SK-N-SH (cell line): ENCODE measurements at regions not wholly inside any gene's neighbourhood (a gene's known extent, or its start where the extent isn't known, plus 50 kb on each side); places are given as distances from the start of the nearest gene placed in this dataset.

ENCODE experiments used
- CTCF ChIA-PET: fragments of 300-600, 350-600 bp; formaldehyde crosslinking; extraction: SDS; loops from one replicate; lab custom pipeline; 2021; lab: Yijun Ruan, JAX
- POLR2A ChIA-PET: fragments of 350-600 bp; sonication (Branson Sonifier 250); formaldehyde crosslinking; extraction: SDS; loops from one replicate; lab custom pipeline; 2020; ENCODE audit warnings: antibody characterized with exemption, inconsistent platforms; lab: Yijun Ruan, JAX
- DNase-seq: peaks from one replicate; pipeline ENCODE4 v3.0.0; 2012
- H2AFZ ChIP-seq: fragments of 200-600 bp; sonication (generic); 2 replicates; pipeline ENCODE4 v1.8.1; 2016; ENCODE audit warnings: antibody characterized with exemption, mild to moderate bottlenecking, low read depth
- H3F3A ChIP-seq: fragments of 200-600 bp; sonication (generic); replicated peaks from 2 replicates; pipeline ENCODE3; 2016; ENCODE audit warnings: antibody characterized with exemption, mild to moderate bottlenecking; ENCODE audit not compliant: insufficient read depth
- H3K27ac ChIP-seq, 2 experiments: fragments of 200-500 bp in 1 of 2; fragments of 200-600 bp in 1 of 2; sonication (Bioruptor generic) in 1 of 2; sonication (generic), shearing (Covaris generic) in 1 of 2; 2 replicates each; pipeline versions ENCODE4 v1.5.1 to v1.6.1; 2014 to 2016; ENCODE audit warnings: low read depth in 2 of 2, inconsistent platforms in 1 of 2, low read length in 1 of 2, mild to moderate bottlenecking in 1 of 2, mixed read lengths in 1 of 2
- H3K27me3 ChIP-seq: fragments of 200-600 bp; sonication (generic), shearing (Covaris generic); 2 replicates; pipeline ENCODE4 v1.6.1; 2016; ENCODE audit warnings: mixed run types; ENCODE audit not compliant: insufficient read depth
- H3K36me3 ChIP-seq, 2 experiments: fragments of 200-500 bp in 1 of 2; fragments of 200-600 bp in 1 of 2; sonication (Bioruptor generic) in 1 of 2; sonication (generic) in 1 of 2; replicated peaks in 1 of 2; 2 replicates each; pipeline versions ENCODE3 to v1.5.1; 2014 to 2016; ENCODE audit warnings: low read length in 1 of 2, mild to moderate bottlenecking in 1 of 2; ENCODE audit not compliant: insufficient read depth in 2 of 2, control insufficient read depth in 1 of 2
- H3K4me1 ChIP-seq, 2 experiments: fragments of 200-500 bp in 1 of 2; fragments of 200-600 bp in 1 of 2; sonication (Bioruptor generic) in 1 of 2; sonication (generic), shearing (Covaris generic) in 1 of 2; 2 replicates each; pipeline versions ENCODE4 v1.5.1 to v1.6.1; 2014 to 2016; ENCODE audit warnings: low read depth in 1 of 2, low read length in 1 of 2, mixed run types in 1 of 2; ENCODE audit not compliant: insufficient read depth in 2 of 2, control insufficient read depth in 1 of 2
- H3K4me2 ChIP-seq: fragments of 200-600 bp; sonication (generic), shearing (Covaris generic); 2 replicates; pipeline ENCODE4 v1.6.1; 2017; ENCODE audit warnings: mixed run types
- H3K4me3 ChIP-seq, 2 experiments: fragments of 200-500 bp in 1 of 2; fragments of 200-600 bp in 1 of 2; sonication (Bioruptor generic) in 1 of 2; sonication (generic), shearing (Covaris generic) in 1 of 2; 2 replicates each; pipeline versions ENCODE4 v1.5.1 to v1.8.1; 2014 to 2016; ENCODE audit warnings: low read depth in 2 of 2, inconsistent platforms in 1 of 2, low read length in 1 of 2, mild to moderate bottlenecking in 1 of 2, mixed read lengths in 1 of 2, moderate library complexity in 1 of 2
- H3K79me2 ChIP-seq: fragments of 200-600 bp; sonication (generic); 2 replicates; pipeline ENCODE4 v1.8.1; 2017; ENCODE audit warnings: mild to moderate bottlenecking; ENCODE audit not compliant: insufficient read depth
- H3K9ac ChIP-seq: fragments of 200-600 bp; sonication (generic); 2 replicates; pipeline ENCODE4 v1.6.1; 2017; ENCODE audit warnings: mixed run types
- H3K9me2 ChIP-seq: fragments of 200-600 bp; sonication (generic); 2 replicates; pipeline ENCODE4 v1.6.1; 2017; ENCODE audit warnings: mixed run types
- H3K9me3 ChIP-seq: fragments of 200-600 bp; sonication (generic); 2 replicates; pipeline ENCODE4 v1.6.1; 2017; ENCODE audit warnings: mixed run types, mild to moderate bottlenecking, moderate library complexity
- H4K20me1 ChIP-seq: fragments of 200-600 bp; sonication (generic); 2 replicates; pipeline ENCODE4 v1.6.1; 2017; ENCODE audit warnings: mild to moderate bottlenecking, mixed run types; ENCODE audit not compliant: insufficient read depth
- CTCF ChIP-seq: fragments of 200-600 bp; sonication (generic); IDR thresholded peaks from 2 replicates; pipeline ENCODE4 v1.6.1; 2017; ENCODE audit warnings: antibody characterized with exemption, mild to moderate bottlenecking, moderate library complexity
- EP300 ChIP-seq, 2 experiments: IDR thresholded peaks; 2 replicates each; pipeline versions ENCODE4 v1.4.0 to v1.6.1; 2012; ENCODE audit warnings: borderline replicate concordance in 1 of 2, low read depth in 1 of 2, low read length in 1 of 2
- EZH2phosphoT487 ChIP-seq: fragments of 200-600 bp; sonication (generic); IDR thresholded peaks from 2 replicates; pipeline ENCODE4 v1.6.1; 2017; ENCODE audit warnings: low read depth, mixed run types, mild to moderate bottlenecking, antibody characterized with exemption, moderate library complexity, borderline replicate concordance
- FOSL2 ChIP-seq: IDR thresholded peaks from 2 replicates; pipeline ENCODE4 v1.4.0; 2012; ENCODE audit warnings: low read depth, mild to moderate bottlenecking, moderate library complexity, borderline replicate concordance
- GABPA ChIP-seq: IDR thresholded peaks from 2 replicates; pipeline ENCODE4 v1.4.0; 2012; ENCODE audit warnings: low read depth, mild to moderate bottlenecking
- NFIC ChIP-seq: IDR thresholded peaks from 2 replicates; pipeline ENCODE4 v1.4.0; 2012; ENCODE audit warnings: borderline replicate concordance
- NRF1 ChIP-seq: IDR thresholded peaks from 2 replicates; pipeline ENCODE4 v1.6.1; 2012; ENCODE audit warnings: low read depth, mild to moderate bottlenecking, low read length
- RAD21 ChIP-seq: IDR thresholded peaks from 2 replicates; pipeline ENCODE4 v1.6.1; 2012; ENCODE audit warnings: mild to moderate bottlenecking, low read length
- SMC3 ChIP-seq: IDR thresholded peaks from 2 replicates; pipeline ENCODE4 v1.6.1; 2012; ENCODE audit warnings: low read depth, low read length, improper control_type of control experiment
- TAF1 ChIP-seq: IDR thresholded peaks from 2 replicates; pipeline ENCODE4 v1.6.1; 2012; ENCODE audit warnings: low read depth, mild to moderate bottlenecking, low read length, moderate library complexity, borderline replicate concordance
- YY1 ChIP-seq: IDR thresholded peaks from 2 replicates; pipeline ENCODE4 v1.4.0; 2012; ENCODE audit warnings: low read depth, mild to moderate bottlenecking
- WGBS: methylation state at CpG from one replicate; pipeline ENCODE4 v1.1.6; 2017; ENCODE audit warnings: low lambda C conversion rate; 5-methylcytosine and 5-hydroxymethylcytosine counted together
- TF ChIP-seq, protein P1 (sequence below): IDR thresholded peaks from 2 replicates; pipeline ENCODE4 v1.4.0; 2012; ENCODE audit warnings: low read depth, borderline replicate concordance
- TF ChIP-seq, protein P2 (sequence below): IDR thresholded peaks from 2 replicates; pipeline ENCODE4; 2012
- TF ChIP-seq, protein P3 (sequence below): IDR thresholded peaks from 2 replicates; pipeline ENCODE4 v1.6.1; 2012; ENCODE audit warnings: mild to moderate bottlenecking, low read depth, low read length, moderate library complexity

- no peak for DNase-seq
- Histone ChIP-seq H3K9ac (no peak overlapping the region), H3K27ac (no peak overlapping the region), H3F3A (no peaks in the 10 kb centered on the region), H3K36me3 (no peaks in the 10 kb centered on the region), H3K9me2 (no peaks in the 10 kb centered on the region), H4K20me1 (no peaks in the 10 kb centered on the region), H3K79me2 (no peaks in the 10 kb centered on the region), H3K27me3 (peaks cover 35% of the 10 kb centered on the region; the same call in 1 of the 2 replicates), H2AFZ (no peak overlapping the region), H3K4me2 (no peak overlapping the region), H3K9me3 (no peaks in the 10 kb centered on the region), H3K4me3 (no peak overlapping the region), H3K4me1 (no peaks in the 10 kb centered on the region)
- TF ChIP-seq, protein P1, sequence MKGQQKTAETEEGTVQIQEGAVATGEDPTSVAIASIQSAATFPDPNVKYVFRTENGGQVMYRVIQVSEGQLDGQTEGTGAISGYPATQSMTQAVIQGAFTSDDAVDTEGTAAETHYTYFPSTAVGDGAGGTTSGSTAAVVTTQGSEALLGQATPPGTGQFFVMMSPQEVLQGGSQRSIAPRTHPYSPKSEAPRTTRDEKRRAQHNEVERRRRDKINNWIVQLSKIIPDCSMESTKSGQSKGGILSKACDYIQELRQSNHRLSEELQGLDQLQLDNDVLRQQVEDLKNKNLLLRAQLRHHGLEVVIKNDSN, result no peak
- TF ChIP-seq EP300 (IDR thresholded peaks at IDR 0.05; ENCODE audit: borderline replicate concordance in 1 of 2, low read depth in 1 of 2, low read length in 1 of 2) (no peak), EZH2phosphoT487 (no peak), SMC3 (no peak), FOSL2 (no peak), CTCF (no peak), RAD21 (no peak), GABPA (no peak), NRF1 (no peak), TAF1 (no peak), NFIC (no peak), YY1 (no peak)
- TF ChIP-seq, protein P2, sequence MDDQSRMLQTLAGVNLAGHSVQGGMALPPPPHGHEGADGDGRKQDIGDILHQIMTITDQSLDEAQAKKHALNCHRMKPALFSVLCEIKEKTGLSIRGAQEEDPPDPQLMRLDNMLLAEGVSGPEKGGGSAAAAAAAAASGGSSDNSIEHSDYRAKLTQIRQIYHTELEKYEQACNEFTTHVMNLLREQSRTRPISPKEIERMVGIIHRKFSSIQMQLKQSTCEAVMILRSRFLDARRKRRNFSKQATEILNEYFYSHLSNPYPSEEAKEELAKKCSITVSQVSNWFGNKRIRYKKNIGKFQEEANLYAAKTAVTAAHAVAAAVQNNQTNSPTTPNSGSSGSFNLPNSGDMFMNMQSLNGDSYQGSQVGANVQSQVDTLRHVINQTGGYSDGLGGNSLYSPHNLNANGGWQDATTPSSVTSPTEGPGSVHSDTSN, result no peak
- TF ChIP-seq, protein P3, sequence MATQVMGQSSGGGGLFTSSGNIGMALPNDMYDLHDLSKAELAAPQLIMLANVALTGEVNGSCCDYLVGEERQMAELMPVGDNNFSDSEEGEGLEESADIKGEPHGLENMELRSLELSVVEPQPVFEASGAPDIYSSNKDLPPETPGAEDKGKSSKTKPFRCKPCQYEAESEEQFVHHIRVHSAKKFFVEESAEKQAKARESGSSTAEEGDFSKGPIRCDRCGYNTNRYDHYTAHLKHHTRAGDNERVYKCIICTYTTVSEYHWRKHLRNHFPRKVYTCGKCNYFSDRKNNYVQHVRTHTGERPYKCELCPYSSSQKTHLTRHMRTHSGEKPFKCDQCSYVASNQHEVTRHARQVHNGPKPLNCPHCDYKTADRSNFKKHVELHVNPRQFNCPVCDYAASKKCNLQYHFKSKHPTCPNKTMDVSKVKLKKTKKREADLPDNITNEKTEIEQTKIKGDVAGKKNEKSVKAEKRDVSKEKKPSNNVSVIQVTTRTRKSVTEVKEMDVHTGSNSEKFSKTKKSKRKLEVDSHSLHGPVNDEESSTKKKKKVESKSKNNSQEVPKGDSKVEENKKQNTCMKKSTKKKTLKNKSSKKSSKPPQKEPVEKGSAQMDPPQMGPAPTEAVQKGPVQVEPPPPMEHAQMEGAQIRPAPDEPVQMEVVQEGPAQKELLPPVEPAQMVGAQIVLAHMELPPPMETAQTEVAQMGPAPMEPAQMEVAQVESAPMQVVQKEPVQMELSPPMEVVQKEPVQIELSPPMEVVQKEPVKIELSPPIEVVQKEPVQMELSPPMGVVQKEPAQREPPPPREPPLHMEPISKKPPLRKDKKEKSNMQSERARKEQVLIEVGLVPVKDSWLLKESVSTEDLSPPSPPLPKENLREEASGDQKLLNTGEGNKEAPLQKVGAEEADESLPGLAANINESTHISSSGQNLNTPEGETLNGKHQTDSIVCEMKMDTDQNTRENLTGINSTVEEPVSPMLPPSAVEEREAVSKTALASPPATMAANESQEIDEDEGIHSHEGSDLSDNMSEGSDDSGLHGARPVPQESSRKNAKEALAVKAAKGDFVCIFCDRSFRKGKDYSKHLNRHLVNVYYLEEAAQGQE, result no peak
- ChIA-PET CTCF (no interaction called here), POLR2A (no interaction called here)
- 1% methylated on average over 7 of the region's 7 CpGs for WGBS
Observed at GRCh38 chr17:22441776-22442175, 749.5 kb downstream of the KCNJ18 start.
